Osteoblast (primary cell): ENCODE measurements at regions not wholly inside any gene's neighbourhood (a gene's known extent, or its start where the extent isn't known, plus 50 kb on each side); places are given as distances from the start of the nearest gene placed in this dataset.

Experiments
- DNase-seq: peaks from one replicate; pipeline ENCODE4 v3.0.0; 2011; ENCODE audit warnings: low spot score, mixed read lengths; ENCODE audit not compliant: insufficient read length; ENCODE audit errors: missing footprints
- H2AFZ ChIP-seq: 2 replicates; pipeline ENCODE4 v1.6.0; 2011; ENCODE audit warnings: mild to moderate bottlenecking, low read length
- H3K27ac ChIP-seq: 2 replicates; pipeline ENCODE4 v1.5.1; 2011; ENCODE audit warnings: mild to moderate bottlenecking, low read depth, low read length, moderate library complexity
- H3K27me3 ChIP-seq: 2 replicates; pipeline ENCODE4 v1.6.0; 2012; ENCODE audit warnings: mild to moderate bottlenecking, control low read depth, inconsistent platforms, low read length, moderate library complexity; ENCODE audit not compliant: insufficient read depth
- H3K36me3 ChIP-seq: 2 replicates; pipeline ENCODE4 v1.5.1; 2011; ENCODE audit warnings: mild to moderate bottlenecking, low read length, control low read depth, moderate library complexity; ENCODE audit not compliant: insufficient read depth
- H3K4me1 ChIP-seq: 2 replicates; pipeline ENCODE4 v1.5.1; 2011; ENCODE audit warnings: mild to moderate bottlenecking, low read length, control low read depth, moderate library complexity; ENCODE audit not compliant: insufficient read depth
- H3K4me2 ChIP-seq: 2 replicates; pipeline ENCODE4 v1.6.0; 2011; ENCODE audit warnings: mild to moderate bottlenecking, low read length; ENCODE audit not compliant: insufficient read depth
- H3K4me3 ChIP-seq: fragments of 200-600 bp; sonication (generic); 3 replicates; pipeline ENCODE4 v1.5.1; 2012; ENCODE audit warnings: mild to moderate bottlenecking, low read length, inconsistent platforms; ENCODE audit not compliant: insufficient read depth
- H3K79me2 ChIP-seq: 2 replicates; pipeline ENCODE4 v1.6.0; 2012; ENCODE audit warnings: mild to moderate bottlenecking, low read length, control low read depth, inconsistent platforms; ENCODE audit not compliant: insufficient read depth
- H3K9me3 ChIP-seq: 2 replicates; pipeline ENCODE4 v1.5.1; 2011; ENCODE audit warnings: low read depth, low read length, control low read depth
- H4K20me1 ChIP-seq: 2 replicates; pipeline ENCODE4 v1.6.0; 2012; ENCODE audit warnings: mild to moderate bottlenecking, low read length, control low read depth; ENCODE audit not compliant: insufficient read depth
- TF ChIP-seq, protein P1 (sequence below): IDR thresholded peaks from 2 replicates; pipeline ENCODE4 v1.5.1; 2011; ENCODE audit warnings: mild to moderate bottlenecking, low read depth, low read length, moderate library complexity; ENCODE audit errors: extremely low read depth

DNA sequence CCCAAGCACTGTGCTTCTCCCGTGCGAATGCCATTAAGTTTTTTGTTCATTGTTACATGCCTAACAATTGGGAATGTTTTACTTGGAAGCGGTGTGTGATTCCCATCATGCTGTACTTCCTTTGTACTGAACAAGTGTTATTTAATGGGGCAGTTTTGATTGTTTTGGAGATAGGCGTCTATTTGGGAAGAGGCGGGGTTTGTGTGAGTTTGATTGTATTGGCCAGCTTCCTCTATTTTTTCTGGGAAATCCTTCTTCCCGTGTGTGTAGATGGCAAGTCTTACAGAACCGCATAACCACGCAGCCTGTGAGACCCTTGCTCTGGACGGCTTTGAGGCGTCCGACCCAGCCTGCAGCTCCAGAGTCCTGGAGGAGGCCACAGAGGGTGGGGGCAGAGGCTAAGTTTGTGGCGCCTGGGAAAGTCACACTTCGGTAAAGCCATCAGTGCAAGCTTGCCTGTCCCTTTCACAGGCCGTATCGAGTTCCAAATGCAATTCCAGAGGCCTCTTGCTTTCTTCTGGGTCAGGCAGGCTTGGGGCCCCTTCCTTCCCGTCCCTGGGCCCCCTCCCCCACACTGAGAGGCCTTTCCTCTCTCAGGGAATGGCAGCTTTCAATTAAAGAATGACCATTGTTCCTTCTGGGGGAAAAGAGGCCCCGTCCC lies 210.3 kb downstream of the TOMM20 start:
- Histone ChIP-seq H2AFZ (peak overlapping the region; percentile 52), H3K9me3 (no peaks in the 10 kb centered on the region), H3K27me3 (no peaks in the 10 kb centered on the region), H3K79me2 (no peaks in the 10 kb centered on the region), H3K36me3 (no peaks in the 10 kb centered on the region), H3K4me1 (peaks cover 31% of the 10 kb centered on the region), H3K4me2 (peak overlapping the region; percentile 25), H4K20me1 (no peaks in the 10 kb centered on the region), H3K4me3 (peak overlapping the region; percentile 5), H3K27ac (peak overlapping the region; percentile 83)
- TF ChIP-seq, protein P1, sequence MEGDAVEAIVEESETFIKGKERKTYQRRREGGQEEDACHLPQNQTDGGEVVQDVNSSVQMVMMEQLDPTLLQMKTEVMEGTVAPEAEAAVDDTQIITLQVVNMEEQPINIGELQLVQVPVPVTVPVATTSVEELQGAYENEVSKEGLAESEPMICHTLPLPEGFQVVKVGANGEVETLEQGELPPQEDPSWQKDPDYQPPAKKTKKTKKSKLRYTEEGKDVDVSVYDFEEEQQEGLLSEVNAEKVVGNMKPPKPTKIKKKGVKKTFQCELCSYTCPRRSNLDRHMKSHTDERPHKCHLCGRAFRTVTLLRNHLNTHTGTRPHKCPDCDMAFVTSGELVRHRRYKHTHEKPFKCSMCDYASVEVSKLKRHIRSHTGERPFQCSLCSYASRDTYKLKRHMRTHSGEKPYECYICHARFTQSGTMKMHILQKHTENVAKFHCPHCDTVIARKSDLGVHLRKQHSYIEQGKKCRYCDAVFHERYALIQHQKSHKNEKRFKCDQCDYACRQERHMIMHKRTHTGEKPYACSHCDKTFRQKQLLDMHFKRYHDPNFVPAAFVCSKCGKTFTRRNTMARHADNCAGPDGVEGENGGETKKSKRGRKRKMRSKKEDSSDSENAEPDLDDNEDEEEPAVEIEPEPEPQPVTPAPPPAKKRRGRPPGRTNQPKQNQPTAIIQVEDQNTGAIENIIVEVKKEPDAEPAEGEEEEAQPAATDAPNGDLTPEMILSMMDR, result no peak
- peak; percentile 89 for DNase-seq

DNA sequence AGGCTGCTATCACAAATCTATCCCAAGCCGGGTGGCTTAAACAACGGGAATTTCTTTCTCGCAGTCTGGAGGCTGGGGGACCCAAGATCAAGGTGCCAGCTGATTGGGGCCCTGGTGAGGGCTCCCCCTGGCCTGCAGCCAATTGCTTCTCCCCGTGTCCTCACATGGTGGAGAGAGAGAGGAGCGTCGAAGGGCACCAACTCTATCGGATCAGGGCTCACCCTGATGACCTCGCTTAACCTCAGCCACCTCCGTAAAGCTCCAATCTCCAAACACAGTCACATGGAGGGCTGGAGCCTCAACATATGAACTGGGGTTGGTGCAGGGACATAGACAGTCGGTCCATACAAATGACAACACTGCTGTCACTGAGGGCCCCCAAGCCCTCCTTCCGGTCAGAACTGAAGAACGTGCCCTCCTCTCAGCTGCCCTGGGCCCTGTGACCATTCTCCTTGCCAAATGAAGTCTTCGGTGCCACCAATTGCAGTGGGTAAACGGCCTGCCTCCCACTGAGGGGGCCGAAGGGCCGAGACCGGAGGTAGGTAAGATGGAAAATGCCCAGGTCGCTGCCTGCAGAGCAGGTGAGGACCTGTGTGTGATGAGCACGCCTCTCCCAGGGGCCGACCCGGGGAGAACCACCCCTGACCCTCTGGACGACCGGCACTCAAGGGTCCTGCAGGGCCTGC lies 211.0 kb downstream of the TOMM20 start:
- H2AFZ ChIP-seq, result no peak overlapping the region
- no peaks in the 10 kb centered on the region for H4K20me1 ChIP-seq
- no peaks in the 10 kb centered on the region for H3K79me2 ChIP-seq
- DNase-seq, result no peak
- peaks cover 37% of the 10 kb centered on the region for H3K4me1 ChIP-seq
- H3K4me3 ChIP-seq, result no peak overlapping the region
- TF ChIP-seq, protein P1, result no peak
- H3K4me2 ChIP-seq, result no peak overlapping the region
- no peaks in the 10 kb centered on the region for H3K36me3 ChIP-seq
- no peaks in the 10 kb centered on the region for H3K27me3 ChIP-seq
- H3K9me3 ChIP-seq, result no peaks in the 10 kb centered on the region
- H3K27ac ChIP-seq, result peak overlapping the region; percentile 83

- Histone ChIP-seq H3K4me2 (no peak overlapping the region), H3K4me3 (no peak overlapping the region), H3K36me3 (no peaks in the 10 kb centered on the region), H3K27ac (no peak overlapping the region), H3K27me3 (no peaks in the 10 kb centered on the region), H3K79me2 (no peaks in the 10 kb centered on the region), H3K9me3 (no peaks in the 10 kb centered on the region), H4K20me1 (no peaks in the 10 kb centered on the region), H2AFZ (no peak overlapping the region), H3K4me1 (peaks cover 37% of the 10 kb centered on the region)
- TF ChIP-seq, protein P1, result no peak
- DNase-seq, result no peak
These were observed 211.8 kb downstream of the TOMM20 start for GRCh38 chr1:234916840-234917239.

DNA sequence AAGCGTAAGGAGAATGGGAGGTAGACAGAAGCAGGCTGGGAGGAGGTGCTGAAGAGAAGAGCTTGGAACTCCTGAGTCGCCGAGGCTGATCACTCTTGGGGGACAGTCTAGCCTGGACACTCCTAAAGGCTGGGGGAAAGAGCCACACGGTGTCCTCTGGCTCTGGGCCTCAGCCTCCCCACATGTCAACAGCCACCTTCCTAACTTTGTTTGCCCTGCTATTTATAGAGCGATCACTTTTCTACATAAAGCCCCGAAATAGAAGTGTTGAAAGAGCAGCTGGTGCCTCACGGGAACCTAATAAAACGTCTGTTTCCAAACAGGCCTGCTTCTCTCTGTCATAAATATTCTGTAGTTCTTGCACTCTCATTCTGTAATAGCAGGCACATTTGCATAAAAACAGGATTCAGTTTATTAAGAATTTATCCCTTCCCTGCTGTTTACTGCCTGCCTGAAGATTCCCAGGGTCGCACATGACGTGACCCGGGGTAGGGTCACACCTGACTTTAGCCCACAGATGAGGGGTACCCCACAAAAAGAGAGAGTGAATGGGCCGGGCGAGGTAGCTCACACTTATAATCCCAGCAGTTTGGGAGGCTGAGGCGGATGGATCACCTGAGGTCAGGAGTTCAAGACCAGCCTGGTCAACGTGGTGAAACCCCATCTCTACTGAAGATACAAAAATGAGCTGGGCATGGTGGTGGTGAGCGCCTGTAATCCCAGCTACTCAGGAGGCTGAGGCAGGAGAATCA lies 212.5 kb downstream of the TOMM20 start:
- Histone ChIP-seq H2AFZ (peak overlapping the region; percentile 21), H3K79me2 (no peaks in the 10 kb centered on the region), H3K27me3 (no peaks in the 10 kb centered on the region), H4K20me1 (no peaks in the 10 kb centered on the region), H3K4me2 (no peak overlapping the region), H3K36me3 (no peaks in the 10 kb centered on the region), H3K4me1 (peaks cover 32% of the 10 kb centered on the region), H3K9me3 (no peaks in the 10 kb centered on the region), H3K4me3 (no peak overlapping the region), H3K27ac (peak overlapping the region; percentile 22)
- DNase-seq, result no peak
- TF ChIP-seq, protein P1, result no peak
